GM12878 (cell line): ENCODE measurements at regions not wholly inside any gene's neighbourhood (a gene's known extent, or its start where the extent isn't known, plus 50 kb on each side); places are given as distances from the start of the nearest gene placed in this dataset.

Experiments used
- EGR1 ChIP-seq, 2 experiments: IDR thresholded peaks; 1 replicate in 1 of 2; 2 replicates in 1 of 2; pipeline ENCODE4 v1.6.1; 2011 to 2012; ENCODE audit warnings: low read depth in 2 of 2, low read length in 2 of 2, borderline replicate concordance in 1 of 2, mild to moderate bottlenecking in 1 of 2, moderate library complexity in 1 of 2
- POLR2AphosphoS5 ChIP-seq: IDR thresholded peaks from 2 replicates; pipeline ENCODE4 v1.6.1; 2011; ENCODE audit warnings: mild to moderate bottlenecking, low read length, inconsistent platforms
- SIN3A ChIP-seq: IDR thresholded peaks from 2 replicates; pipeline ENCODE4 v1.6.1; 2012; ENCODE audit warnings: low read depth, low read length, improper control_type of control experiment
- TF ChIP-seq, protein P1 (sequence below): IDR thresholded peaks from 2 replicates; pipeline ENCODE4 v1.6.1; 2012; ENCODE audit warnings: low read depth, low read length, improper control_type of control experiment

DNA sequence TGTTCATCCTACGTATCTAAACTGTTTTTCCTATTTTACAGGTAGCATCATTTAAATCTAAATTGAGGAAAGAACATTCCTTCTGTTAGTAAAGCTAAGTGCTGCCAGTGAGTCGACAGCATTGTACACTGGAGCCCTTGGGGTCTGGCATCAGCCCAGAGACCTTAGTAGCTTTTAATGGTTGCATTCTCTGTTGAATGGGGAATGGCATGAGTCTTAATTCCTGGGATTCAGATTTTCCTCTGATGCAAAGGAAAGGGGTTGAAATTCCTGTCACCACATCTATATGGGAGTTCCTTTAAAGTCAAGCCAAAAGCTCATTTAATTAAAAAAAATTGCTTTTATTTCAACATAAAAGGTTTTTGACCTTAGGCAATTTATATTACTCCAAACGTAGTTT is 148.4 kb upstream of the GBE1 start:
- TF ChIP-seq EGR1 (IDR thresholded peaks at IDR 0.05; ENCODE audit: borderline replicate concordance in 1 of 2, low read depth in 2 of 2, low read length in 2 of 2) (no peak), SIN3A (no peak), POLR2AphosphoS5 (no peak)
- TF ChIP-seq, protein P1, sequence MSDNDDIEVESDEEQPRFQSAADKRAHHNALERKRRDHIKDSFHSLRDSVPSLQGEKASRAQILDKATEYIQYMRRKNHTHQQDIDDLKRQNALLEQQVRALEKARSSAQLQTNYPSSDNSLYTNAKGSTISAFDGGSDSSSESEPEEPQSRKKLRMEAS: no peak
